Stimulated activated CD8-positive, alpha-beta memory T cell treated with anti-CD3 and anti-CD28 coated beads, Interleukin-4, amount 100 ng/mL, for 48 hours (primary cell): ENCODE measurements at regions not wholly inside any gene's neighbourhood (a gene's known extent, or its start where the extent isn't known, plus 50 kb on each side); places are given as distances from the start of the nearest gene placed in this dataset.

ENCODE experiments used
- DNase-seq: peaks from one replicate; pipeline ENCODE4 v3.0.0-alpha.2; 2020

GRCh38 chr13:71068041-71068440 is 799.0 kb downstream of the DACH1 start:
- DNase-seq = no peak

DNA sequence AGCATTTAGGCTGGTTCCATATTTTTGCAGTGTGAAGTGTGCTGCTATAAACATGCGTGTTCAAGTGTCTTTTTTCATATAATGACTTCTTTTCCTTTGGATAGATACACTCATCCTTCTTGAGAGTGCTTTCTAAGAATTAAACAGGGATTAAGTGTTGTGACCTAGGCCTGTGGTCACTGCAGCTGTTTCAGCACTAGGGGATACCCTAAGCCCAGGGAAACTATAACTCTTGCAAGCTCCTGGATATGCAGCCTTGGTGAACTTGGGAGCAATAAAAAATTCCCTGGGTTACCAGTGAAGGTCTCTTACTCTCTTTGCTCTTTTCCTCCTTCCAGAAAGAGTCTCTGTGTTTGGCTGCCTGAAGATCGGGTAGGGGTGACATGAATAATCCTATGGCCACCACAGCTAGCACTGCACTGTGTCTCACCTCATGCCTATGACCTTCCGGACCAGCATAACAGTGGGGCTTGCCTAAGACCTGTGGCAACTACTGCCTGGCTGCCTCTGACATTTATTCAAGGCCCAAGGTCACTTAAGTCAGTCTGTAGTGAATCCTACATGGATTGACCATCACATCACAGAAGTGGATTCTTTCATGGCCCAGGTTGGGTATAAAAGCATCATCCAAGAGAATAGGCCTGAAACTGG is 799.7 kb downstream of the DACH1 start:
- DNase-seq = no peak

DNA sequence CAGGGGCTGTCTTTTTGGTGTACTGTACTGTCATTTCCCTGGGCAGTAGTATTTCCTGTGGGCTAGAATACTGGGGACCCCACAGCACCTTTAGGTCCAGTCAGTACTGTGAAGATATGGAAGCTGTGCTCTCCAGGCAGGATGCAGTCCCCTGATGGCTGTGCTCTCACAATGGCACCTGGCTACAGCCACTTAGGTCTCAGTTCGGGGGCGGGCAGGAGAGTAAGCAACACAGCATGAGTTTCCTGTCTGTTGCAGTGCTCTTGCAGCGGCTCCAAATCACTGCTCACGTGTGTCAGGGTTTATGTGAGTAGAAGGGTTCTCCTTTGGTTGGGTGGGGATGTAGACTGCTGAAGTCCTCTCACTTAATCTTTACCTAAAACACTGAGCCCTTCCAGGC is 810.4 kb downstream of the DACH1 start:
- DNase-seq = no peak

GRCh38 chr13:71055644-71056043 is 811.4 kb downstream of the DACH1 start:
- DNase-seq = no peak

- no peak for DNase-seq
These were observed 812.0 kb downstream of the DACH1 start for GRCh38 chr13:71055047-71055446.

DNA sequence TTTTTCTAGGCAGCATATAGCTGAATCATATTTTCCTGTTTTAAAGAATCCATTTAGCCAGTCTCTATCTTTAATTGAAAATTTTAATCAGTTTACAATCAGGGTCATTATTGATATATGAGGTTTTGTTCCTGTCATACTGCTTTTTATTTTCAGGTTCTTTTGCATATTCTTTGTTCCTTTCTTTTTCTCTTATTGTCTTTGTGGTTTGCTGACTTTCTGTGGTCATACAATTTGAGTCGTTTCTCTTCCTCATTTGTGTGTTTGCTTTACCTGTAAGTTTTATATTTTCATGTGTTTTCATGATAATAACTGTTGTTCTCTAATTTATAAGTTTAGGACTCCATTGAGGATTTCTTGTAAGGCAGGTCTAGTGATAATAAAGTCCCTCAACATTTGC is 812.6 kb downstream of the DACH1 start:
- DNase-seq = no peak

DNA sequence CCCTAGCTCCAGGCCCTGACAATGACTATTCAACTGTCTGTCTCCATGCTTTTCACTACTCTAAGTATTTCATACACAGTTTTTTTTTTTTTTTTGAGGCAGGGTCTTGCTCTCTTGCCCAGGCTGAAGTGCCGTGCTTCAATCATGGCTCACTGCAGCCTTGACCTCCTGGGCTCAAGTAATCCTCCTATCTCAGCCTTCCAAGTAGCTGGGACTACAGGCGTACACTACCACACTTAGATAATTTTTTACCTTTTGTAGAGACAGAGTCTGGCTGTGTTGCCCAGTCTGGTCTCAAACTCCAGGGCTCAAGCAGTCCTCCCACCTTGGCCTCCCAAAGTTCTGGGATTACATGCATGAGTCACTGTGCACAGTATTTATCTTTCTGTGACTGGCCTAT is 815.4 kb downstream of the DACH1 start:
- DNase-seq = no peak

GRCh38 chr13:71046360-71047079 is 820.5 kb downstream of the DACH1 start:
- no peak for DNase-seq

GRCh38 chr13:71045101-71045500 is 821.9 kb downstream of the DACH1 start:
- no peak for DNase-seq

DNA sequence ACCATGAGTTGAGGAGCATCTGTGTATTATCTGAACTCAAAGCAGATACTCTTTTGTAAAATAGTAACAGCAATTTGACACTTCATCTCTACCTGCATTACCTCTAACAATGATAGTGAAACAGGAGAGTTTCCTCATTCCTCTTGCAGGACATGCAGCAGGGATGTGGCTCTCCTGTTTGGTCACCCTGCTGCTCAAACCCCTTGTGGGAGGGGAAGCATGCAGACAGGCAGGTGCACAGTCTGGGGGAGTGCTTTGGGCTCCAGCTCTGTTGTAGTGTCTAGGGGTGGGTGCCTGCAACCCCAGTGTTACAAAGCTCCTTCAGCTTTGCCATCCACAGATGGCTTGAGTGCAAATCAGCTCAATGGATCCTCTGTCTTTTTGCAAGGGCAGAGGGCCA is 827.6 kb downstream of the DACH1 start:
- DNase-seq = no peak

- DNase-seq = no peak
These were observed 833.0 kb downstream of the DACH1 start for GRCh38 chr13:71034018-71034417.

DNA sequence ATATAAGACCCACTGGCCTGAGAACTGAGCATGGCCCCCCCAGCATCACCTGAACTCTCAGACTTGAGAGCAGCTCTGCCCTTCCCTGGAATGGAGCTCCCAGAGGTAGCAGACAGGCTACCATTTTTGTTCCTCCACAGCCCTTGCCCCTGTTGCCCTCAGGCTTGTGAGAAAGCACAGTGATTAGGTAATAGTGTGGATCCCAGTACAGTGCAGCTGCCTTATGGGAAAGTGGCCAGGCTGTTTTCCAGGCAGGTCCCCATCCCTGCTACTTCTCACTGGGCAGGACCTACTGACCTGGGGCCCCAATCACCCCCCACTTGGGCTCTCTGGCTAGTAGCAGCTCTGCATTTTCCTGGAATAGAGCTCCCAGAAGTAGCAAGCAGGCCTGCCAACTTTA is 834.0 kb downstream of the DACH1 start:
- no peak for DNase-seq

- no peak for DNase-seq
These were observed 836.2 kb downstream of the DACH1 start for GRCh38 chr13:71030784-71031183.

GRCh38 chr13:71028884-71029283 is 838.1 kb downstream of the DACH1 start:
- no peak for DNase-seq

- no peak for DNase-seq
These were observed 845.1 kb downstream of the DACH1 start for GRCh38 chr13:71021825-71022422.

DNA sequence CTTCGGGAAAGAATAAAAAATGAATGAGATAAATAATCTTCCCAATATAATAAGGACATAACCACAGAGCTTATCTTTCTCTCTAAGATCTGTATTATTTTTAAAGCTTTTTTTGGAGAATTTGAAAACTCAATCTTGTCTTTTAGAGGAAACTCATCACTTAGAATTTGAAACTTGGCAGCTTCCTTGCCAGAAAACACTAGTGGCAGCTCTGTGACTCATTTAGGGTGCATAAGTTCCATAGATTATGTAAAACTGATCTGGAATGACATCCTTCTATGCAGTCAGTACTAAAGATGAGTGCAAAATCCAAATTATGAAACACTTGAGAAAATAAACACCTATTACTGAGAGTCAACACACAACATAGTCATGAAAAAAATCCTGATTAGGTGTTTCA is 848.0 kb downstream of the DACH1 start:
- DNase-seq = no peak

- no peak for DNase-seq
These were observed 848.5 kb downstream of the DACH1 start for GRCh38 chr13:71018544-71018943.

DNA sequence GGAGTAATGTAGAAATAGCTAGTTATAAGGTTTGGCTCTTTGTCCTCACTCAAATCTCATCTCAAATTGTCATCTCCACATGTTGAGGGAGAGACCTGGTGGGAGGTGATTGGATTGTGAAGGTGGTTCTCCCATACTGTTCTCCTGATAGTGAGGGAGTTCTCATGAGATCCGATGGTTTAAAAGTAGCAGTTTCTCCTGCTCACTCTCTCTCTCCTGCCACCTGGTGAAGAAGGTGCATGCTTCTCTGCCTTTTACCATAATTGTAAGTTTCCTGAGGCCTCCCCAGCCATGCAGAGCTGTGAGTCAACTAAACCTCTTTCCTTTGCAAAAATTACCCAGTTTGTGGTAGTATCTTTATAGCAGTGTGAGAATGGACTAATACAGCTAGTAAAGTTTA is 849.4 kb downstream of the DACH1 start:
- DNase-seq = no peak

DNA sequence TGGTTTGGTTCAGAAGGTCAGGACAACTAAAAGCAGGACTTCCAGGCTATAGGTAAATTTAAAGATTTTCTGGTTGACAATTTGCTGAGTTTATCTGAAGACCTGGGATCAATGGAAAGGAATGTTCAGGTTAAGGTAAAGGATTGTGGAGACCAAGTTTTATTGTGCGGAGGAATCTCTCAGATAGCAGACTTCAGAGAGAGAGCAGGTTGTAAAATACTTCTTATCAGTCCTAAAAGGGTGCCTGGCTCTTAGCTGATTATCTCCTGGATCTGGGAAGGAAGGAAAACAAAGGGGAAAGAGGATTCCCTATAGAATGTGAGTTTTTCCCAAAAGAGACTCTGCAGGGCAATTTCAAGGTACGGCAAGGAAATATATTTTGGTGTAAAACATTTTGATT is 851.5 kb downstream of the DACH1 start:
- DNase-seq = no peak

GRCh38 chr13:71015021-71015420 is 852.0 kb downstream of the DACH1 start:
- DNase-seq = no peak

DNA sequence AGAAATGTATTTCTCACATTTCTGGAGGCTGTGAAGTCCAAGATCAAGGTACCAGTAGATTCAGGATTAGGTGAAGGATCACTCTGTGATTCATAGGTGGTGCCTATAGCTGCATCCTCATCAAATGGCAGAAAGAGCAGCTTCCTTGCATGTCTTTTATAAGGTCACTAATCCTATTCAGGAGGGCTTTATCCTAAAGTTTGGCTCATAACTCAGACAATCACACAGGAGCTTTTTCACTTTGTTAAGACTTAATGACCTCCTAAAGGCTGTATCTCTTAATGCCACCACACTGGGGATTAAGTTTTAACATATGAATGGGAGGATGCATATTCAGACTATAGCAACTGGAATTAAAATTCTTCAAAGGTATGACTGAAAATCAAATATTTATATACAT is 861.1 kb downstream of the DACH1 start:
- no peak for DNase-seq

GRCh38 chr13:70995338-70995737 is 871.7 kb downstream of the DACH1 start:
- no peak for DNase-seq

DNA sequence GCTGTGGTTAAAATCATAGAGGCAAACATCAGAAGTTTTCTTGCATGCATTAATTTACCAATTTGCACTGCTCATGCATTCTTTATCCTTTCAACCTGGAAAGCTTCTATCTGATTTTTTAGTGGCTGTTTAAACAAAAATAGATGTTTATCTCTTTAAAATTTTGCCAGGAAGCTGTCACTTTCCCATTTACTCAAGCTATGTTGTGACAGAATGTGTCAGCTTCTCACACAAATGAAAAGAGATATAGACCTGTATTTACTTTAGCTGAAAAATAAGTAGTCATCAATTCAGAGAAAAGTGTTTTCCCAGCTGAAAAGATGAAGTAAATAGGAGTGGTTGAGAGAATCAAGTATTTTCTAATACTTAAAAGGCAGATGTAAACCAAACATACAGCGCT is 872.8 kb downstream of the DACH1 start:
- no peak for DNase-seq

GRCh38 chr13:70987043-70987442 is 878.8 kb upstream of the KLHL1 start:
- DNase-seq = no peak

- DNase-seq = no peak
These were observed 877.1 kb upstream of the KLHL1 start for GRCh38 chr13:70985371-70985770.
